ENCODE measurements at regions not wholly inside any gene's neighbourhood (a gene's known extent, or its start where the extent isn't known, plus 50 kb on each side); places are given as distances from the start of the nearest gene placed in this dataset.

- peak; percentile 44 for DNase-seq (ENCODE audit: low spot score)
- peak overlapping the region; percentile 6 for H3K4me3 Mint-ChIP-seq
- peak overlapping the region; percentile 16 for H3K27ac Mint-ChIP-seq
- H3K36me3 Mint-ChIP-seq (ENCODE audit: low read depth): no peaks in the 10 kb centered on the region
- peaks cover 11% of the 10 kb centered on the region for H3K4me1 Mint-ChIP-seq (ENCODE audit: low read depth)
- no peaks in the 10 kb centered on the region for H3K27me3 Mint-ChIP-seq (ENCODE audit: low read depth)
- no peaks in the 10 kb centered on the region for H3K9me3 Mint-ChIP-seq
Measured at GRCh38 chr1:96362623-96363022, 359.0 kb upstream of the PTBP2 start.

GRCh38 chr1:96363826-96364225 lies 357.8 kb upstream of the PTBP2 start:
- Mint-ChIP-seq H3K4me3 (no peak overlapping the region), H3K4me1 (ENCODE audit: low read depth) (peaks cover 11% of the 10 kb centered on the region), H3K27ac (no peak overlapping the region), H3K36me3 (ENCODE audit: low read depth) (no peaks in the 10 kb centered on the region), H3K9me3 (no peaks in the 10 kb centered on the region), H3K27me3 (ENCODE audit: low read depth) (no peaks in the 10 kb centered on the region)
- DNase-seq (ENCODE audit: low spot score): no peak

GRCh38 chr1:96364576-96364975 lies 357.0 kb upstream of the PTBP2 start:
- H3K27me3 Mint-ChIP-seq (ENCODE audit: low read depth): no peaks in the 10 kb centered on the region
- peaks cover 3% of the 10 kb centered on the region for H3K9me3 Mint-ChIP-seq
- peaks cover 11% of the 10 kb centered on the region for H3K4me1 Mint-ChIP-seq (ENCODE audit: low read depth)
- DNase-seq (ENCODE audit: low spot score): no peak
- no peaks in the 10 kb centered on the region for H3K36me3 Mint-ChIP-seq (ENCODE audit: low read depth)
- no peak overlapping the region for H3K4me3 Mint-ChIP-seq
- H3K27ac Mint-ChIP-seq: no peak overlapping the region

GRCh38 chr1:96365076-96365475 lies 356.5 kb upstream of the PTBP2 start:
- DNase-seq (ENCODE audit: low spot score): no peak
- H3K9me3 Mint-ChIP-seq: peaks cover 3% of the 10 kb centered on the region
- no peak overlapping the region for H3K27ac Mint-ChIP-seq
- H3K4me1 Mint-ChIP-seq (ENCODE audit: low read depth): peaks cover 11% of the 10 kb centered on the region
- no peaks in the 10 kb centered on the region for H3K27me3 Mint-ChIP-seq (ENCODE audit: low read depth)
- no peaks in the 10 kb centered on the region for H3K36me3 Mint-ChIP-seq (ENCODE audit: low read depth)
- no peak overlapping the region for H3K4me3 Mint-ChIP-seq

- no peaks in the 10 kb centered on the region for H3K27me3 Mint-ChIP-seq (ENCODE audit: low read depth)
- no peak overlapping the region for H3K4me3 Mint-ChIP-seq
- no peak for DNase-seq (ENCODE audit: low spot score)
- no peak overlapping the region for H3K27ac Mint-ChIP-seq
- H3K9me3 Mint-ChIP-seq: peaks cover 3% of the 10 kb centered on the region
- H3K36me3 Mint-ChIP-seq (ENCODE audit: low read depth): no peaks in the 10 kb centered on the region
- peaks cover 11% of the 10 kb centered on the region for H3K4me1 Mint-ChIP-seq (ENCODE audit: low read depth)
Measured at GRCh38 chr1:96365596-96366390, 355.8 kb upstream of the PTBP2 start.

- Mint-ChIP-seq H3K9me3 (peaks cover 3% of the 10 kb centered on the region), H3K27ac (no peak overlapping the region), H3K4me1 (ENCODE audit: low read depth) (peaks cover 11% of the 10 kb centered on the region), H3K27me3 (ENCODE audit: low read depth) (no peaks in the 10 kb centered on the region), H3K36me3 (ENCODE audit: low read depth) (no peaks in the 10 kb centered on the region), H3K4me3 (no peak overlapping the region)
- no peak for DNase-seq (ENCODE audit: low spot score)
Measured at GRCh38 chr1:96366516-96366915, 355.1 kb upstream of the PTBP2 start.

- Mint-ChIP-seq H3K9me3 (peaks cover 3% of the 10 kb centered on the region), H3K4me1 (ENCODE audit: low read depth) (peaks cover 5% of the 10 kb centered on the region), H3K36me3 (ENCODE audit: low read depth) (no peaks in the 10 kb centered on the region), H3K27ac (no peak overlapping the region), H3K4me3 (no peak overlapping the region), H3K27me3 (ENCODE audit: low read depth) (no peaks in the 10 kb centered on the region)
- no peak for DNase-seq (ENCODE audit: low spot score)
Measured at GRCh38 chr1:96367791-96368190, 353.8 kb upstream of the PTBP2 start.

- no peaks in the 10 kb centered on the region for H3K36me3 Mint-ChIP-seq (ENCODE audit: low read depth)
- peaks cover 3% of the 10 kb centered on the region for H3K9me3 Mint-ChIP-seq
- H3K4me3 Mint-ChIP-seq: no peak overlapping the region
- DNase-seq (ENCODE audit: low spot score): no peak
- H3K27me3 Mint-ChIP-seq (ENCODE audit: low read depth): no peaks in the 10 kb centered on the region
- no peak overlapping the region for H3K27ac Mint-ChIP-seq
- H3K4me1 Mint-ChIP-seq (ENCODE audit: low read depth): no peaks in the 10 kb centered on the region
Measured at GRCh38 chr1:96370757-96371156, 350.8 kb upstream of the PTBP2 start.

GRCh38 chr1:96372881-96373280 lies 348.7 kb upstream of the PTBP2 start:
- Mint-ChIP-seq H3K27ac (no peak overlapping the region), H3K36me3 (ENCODE audit: low read depth) (no peaks in the 10 kb centered on the region), H3K27me3 (ENCODE audit: low read depth) (no peaks in the 10 kb centered on the region), H3K4me1 (ENCODE audit: low read depth) (no peaks in the 10 kb centered on the region), H3K9me3 (peaks cover 3% of the 10 kb centered on the region), H3K4me3 (no peak overlapping the region)
- DNase-seq (ENCODE audit: low spot score): no peak

GRCh38 chr1:96374076-96374762 lies 347.4 kb upstream of the PTBP2 start:
- Mint-ChIP-seq H3K27ac (no peak overlapping the region), H3K27me3 (ENCODE audit: low read depth) (no peaks in the 10 kb centered on the region), H3K36me3 (ENCODE audit: low read depth) (no peaks in the 10 kb centered on the region), H3K4me1 (ENCODE audit: low read depth) (no peaks in the 10 kb centered on the region), H3K4me3 (no peak overlapping the region), H3K9me3 (peaks cover 3% of the 10 kb centered on the region)
- DNase-seq (ENCODE audit: low spot score): no peak

- Mint-ChIP-seq H3K27ac (no peak overlapping the region), H3K4me3 (no peak overlapping the region), H3K27me3 (ENCODE audit: low read depth) (no peaks in the 10 kb centered on the region), H3K36me3 (ENCODE audit: low read depth) (no peaks in the 10 kb centered on the region), H3K9me3 (no peaks in the 10 kb centered on the region), H3K4me1 (ENCODE audit: low read depth) (no peaks in the 10 kb centered on the region)
- no peak for DNase-seq (ENCODE audit: low spot score)
Measured at GRCh38 chr1:96376846-96377245, 344.7 kb upstream of the PTBP2 start.

GRCh38 chr1:96384611-96385010 lies 337.0 kb upstream of the PTBP2 start:
- H3K9me3 Mint-ChIP-seq: peaks cover 8% of the 10 kb centered on the region

GRCh38 chr1:96387785-96388184 lies 333.8 kb upstream of the PTBP2 start:
- Mint-ChIP-seq H3K4me3 (no peak overlapping the region), H3K9me3 (peaks cover 2% of the 10 kb centered on the region), H3K36me3 (ENCODE audit: low read depth) (no peaks in the 10 kb centered on the region), H3K27ac (no peak overlapping the region), H3K4me1 (ENCODE audit: low read depth) (no peaks in the 10 kb centered on the region), H3K27me3 (ENCODE audit: low read depth) (no peaks in the 10 kb centered on the region)
- no peak for DNase-seq (ENCODE audit: low spot score)

More at GRCh38 chr1:96384611-96385010, 337.0 kb upstream of the PTBP2 start:
- Mint-ChIP-seq H3K27me3 (ENCODE audit: low read depth) (no peaks in the 10 kb centered on the region), H3K36me3 (ENCODE audit: low read depth) (no peaks in the 10 kb centered on the region), H3K27ac (no peak overlapping the region), H3K4me1 (ENCODE audit: low read depth) (no peaks in the 10 kb centered on the region), H3K4me3 (no peak overlapping the region)
- DNase-seq (ENCODE audit: low spot score): no peak

GRCh38 chr1:96388421-96389310 lies 332.9 kb upstream of the PTBP2 start:
- H3K4me1 Mint-ChIP-seq (ENCODE audit: low read depth): no peaks in the 10 kb centered on the region
- H3K9me3 Mint-ChIP-seq: no peaks in the 10 kb centered on the region
- H3K36me3 Mint-ChIP-seq (ENCODE audit: low read depth): no peaks in the 10 kb centered on the region
- H3K27me3 Mint-ChIP-seq (ENCODE audit: low read depth): no peaks in the 10 kb centered on the region
- DNase-seq (ENCODE audit: low spot score): no peak
- H3K4me3 Mint-ChIP-seq: no peak overlapping the region
- no peak overlapping the region for H3K27ac Mint-ChIP-seq
